HG02852 (cell line): ENCODE measurements at regions not wholly inside any gene's neighbourhood (a gene's known extent, or its start where the extent isn't known, plus 50 kb on each side); places are given as distances from the start of the nearest gene placed in this dataset.
"Not testable (repeated sequence)": the region's sequence is repeated elsewhere in the genome, so short reads cannot be mapped to it uniquely, and the experiment has no call there.

Experiments used
- ATAC-seq: cut with Tn5 transposase; IDR thresholded peaks from one replicate; pipeline ENCODE4 v1.9.1; 2021; ENCODE audit warnings: mild to moderate bottlenecking, moderate library complexity; ENCODE audit not compliant: unreplicated experiment

DNA sequence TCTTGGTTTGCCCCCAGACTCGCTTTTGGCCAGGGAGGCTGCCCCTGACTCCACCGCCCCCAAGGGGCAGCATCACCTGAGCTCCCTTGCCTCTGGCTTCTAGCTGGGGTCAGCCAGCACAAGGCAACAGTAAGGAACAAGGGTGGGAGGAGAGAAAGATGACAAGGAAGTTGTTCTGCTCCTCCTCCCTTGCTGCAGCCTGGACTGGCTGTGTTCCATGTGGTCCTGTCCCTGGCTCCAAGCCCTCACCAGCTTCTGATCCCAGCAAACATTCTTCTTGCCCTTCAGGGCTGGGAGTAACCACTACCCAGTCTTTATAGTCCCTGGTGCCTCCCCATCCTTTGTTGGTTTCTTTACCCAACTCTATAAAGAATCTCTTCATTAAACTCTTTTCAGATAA lies 100.3 kb upstream of the SPIN1 start:
- no peak for ATAC-seq

- no peak for ATAC-seq
These were observed 107.3 kb upstream of the SPIN1 start for GRCh38 chr9:88280816-88281382.

DNA sequence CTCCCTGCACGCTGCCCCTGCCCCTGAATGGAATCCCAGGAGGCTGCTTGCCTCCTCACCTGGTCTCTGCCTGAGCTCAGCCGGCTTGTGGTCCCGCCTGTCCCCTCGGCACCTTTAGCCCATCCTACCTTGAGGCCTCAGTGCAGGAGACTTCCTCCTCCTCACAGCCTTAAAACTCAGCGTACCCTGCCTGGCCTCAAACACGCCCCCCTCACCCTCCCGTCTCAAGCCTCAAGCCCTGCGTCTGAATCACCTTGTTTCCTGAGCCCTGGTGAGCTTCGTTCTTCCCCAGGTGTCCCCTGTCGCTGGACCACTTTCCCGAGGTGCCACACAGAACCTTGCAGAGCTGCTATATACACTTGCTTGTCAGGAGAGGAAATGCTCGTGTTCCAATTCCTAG lies 110.2 kb upstream of the SPIN1 start:
- ATAC-seq: no peak

- no peak for ATAC-seq
These were observed 114.2 kb upstream of the SPIN1 start for GRCh38 chr9:88274078-88274477.

DNA sequence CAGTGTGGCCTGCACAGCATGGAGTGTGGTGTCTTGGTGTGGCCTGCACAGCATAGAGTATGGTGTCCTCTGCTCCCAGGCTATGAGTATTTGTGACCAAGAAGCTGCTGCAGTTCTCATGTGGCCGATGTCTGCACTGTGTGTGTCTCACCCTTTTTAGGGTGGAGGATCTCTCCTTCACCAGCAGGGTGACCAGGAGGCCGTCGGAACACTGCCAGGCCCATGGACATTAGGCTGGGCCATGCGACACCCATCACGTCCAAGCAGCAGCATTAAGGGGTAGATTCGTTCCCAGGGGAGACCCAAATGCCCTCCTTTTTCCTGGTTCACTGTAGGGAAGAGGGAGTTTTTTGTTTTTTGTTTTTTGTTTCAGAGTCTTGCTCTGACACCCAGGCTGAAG lies 115.3 kb upstream of the SPIN1 start:
- no peak for ATAC-seq

DNA sequence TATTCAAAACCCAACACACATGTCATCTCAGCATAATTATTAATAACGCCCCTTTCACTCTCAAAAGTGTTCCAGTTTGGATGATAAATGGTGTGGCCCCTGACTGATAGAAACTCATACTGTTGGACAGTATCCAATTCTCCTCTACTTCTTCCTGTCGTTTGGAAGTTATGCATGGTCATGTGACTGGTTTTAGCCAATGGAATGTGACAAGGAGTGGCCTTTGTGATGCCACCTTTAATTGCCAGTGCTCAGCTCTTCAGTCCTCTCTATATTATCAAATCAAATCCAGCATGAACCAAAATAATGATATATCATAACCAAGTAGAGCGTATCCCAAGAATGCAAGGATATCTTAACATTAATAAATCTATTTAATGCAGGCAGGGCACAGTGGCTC lies 117.8 kb upstream of the SPIN1 start:
- no peak for ATAC-seq

DNA sequence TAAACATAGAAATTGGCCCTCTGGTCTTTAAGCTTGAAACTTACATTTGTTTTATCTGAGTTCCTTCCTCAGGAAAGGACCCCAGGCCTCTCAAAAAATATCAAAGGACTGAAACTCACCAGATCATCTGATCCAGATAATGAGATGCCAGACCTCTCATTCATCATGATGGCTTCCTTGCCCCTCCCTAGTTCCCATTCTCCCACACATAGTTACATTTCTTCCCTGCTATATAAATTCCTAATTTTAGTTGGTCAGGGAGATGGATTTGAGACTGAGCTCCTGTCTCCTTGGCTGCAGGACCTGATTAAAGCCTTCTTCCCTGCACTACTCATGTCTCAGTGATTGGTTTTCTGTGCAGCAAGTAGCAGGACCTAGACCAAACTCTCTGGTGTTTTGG lies 119.4 kb upstream of the SPIN1 start:
- ATAC-seq: no peak

GRCh38 chr9:88267283-88267682 lies 121.0 kb upstream of the SPIN1 start:
- ATAC-seq: no peak

DNA sequence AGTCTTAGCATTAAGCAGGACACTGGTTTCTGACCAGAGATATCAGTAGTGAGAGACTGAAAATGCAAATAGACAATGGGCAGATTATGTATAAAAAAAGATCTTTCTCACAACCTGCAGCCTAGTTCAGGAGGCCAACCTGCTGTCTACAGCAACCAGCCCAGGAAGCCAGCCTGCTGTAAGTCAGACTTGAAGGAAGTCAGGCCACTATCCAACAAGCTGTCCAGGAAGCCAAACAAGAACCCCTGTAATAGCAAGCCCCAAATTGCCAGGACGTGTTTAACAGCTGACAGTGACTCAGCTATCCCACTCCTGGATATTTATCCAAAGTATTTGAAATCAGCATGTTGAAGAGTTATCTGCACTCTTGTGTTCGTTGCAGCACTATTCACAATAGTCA lies 121.8 kb upstream of the SPIN1 start:
- no peak for ATAC-seq

GRCh38 chr9:88259001-88259400 lies 120.7 kb upstream of the SPATA31C2 start:
- no peak for ATAC-seq

DNA sequence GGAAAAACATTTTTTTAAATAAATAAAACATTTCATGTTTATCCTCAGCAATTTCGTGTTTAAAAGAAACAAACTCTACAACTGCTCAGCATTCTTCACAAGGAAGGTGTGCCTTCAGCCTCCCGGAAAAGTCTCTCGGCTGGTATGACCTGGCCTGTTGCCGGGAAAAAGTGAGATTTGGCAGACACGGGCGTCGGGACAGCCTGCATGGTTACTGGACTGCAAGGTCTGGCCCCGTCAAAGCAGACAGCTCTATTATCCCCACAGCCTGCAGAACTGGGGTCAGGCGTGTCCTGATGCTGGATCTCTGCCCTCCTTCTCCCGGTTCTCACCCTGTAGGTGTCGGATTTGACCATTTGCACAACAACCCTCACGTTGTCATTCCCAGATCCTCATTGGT lies 120.3 kb upstream of the SPATA31C2 start:
- no peak for ATAC-seq

DNA sequence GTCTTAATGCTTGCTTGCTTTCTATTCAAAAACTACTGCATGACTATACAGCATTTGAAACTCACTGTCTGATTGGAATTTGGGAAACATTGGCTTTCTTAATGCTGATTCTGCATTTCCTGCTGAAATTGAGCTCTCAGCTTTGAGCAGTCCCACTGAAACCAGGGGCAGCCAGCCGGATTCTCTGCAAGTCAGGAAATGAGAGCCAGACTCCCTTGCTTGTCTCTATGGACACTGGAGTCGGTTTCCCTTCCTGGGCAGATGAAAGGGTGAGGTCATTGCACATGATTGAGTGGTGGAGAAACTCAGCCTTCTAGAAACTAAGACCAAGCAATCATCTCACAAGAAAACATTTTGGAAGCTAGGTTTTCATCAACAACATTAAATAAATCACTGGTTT lies 119.7 kb upstream of the SPATA31C2 start:
- ATAC-seq: no peak

DNA sequence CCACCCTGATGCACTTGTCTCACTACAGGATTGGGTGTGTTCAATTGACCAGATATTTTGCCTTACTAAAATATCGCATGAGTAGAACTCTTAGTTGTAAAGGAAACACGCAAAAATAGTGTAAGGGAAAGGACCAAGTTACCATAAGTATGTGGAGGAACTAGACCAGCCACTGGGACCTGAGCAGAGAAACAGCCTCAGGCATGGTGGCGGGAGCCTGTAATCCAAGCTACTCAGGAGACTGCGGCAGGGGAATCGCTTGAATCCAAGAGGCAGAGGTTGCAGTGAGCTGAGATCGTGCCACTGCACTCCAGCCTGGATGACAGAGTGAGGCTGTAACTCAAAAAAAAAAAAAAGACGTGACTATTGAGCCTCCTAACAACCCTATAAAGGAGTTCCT lies 117.9 kb upstream of the SPATA31C2 start:
- ATAC-seq: no peak

GRCh38 chr9:88255806-88256205 lies 117.5 kb upstream of the SPATA31C2 start:
- not testable (repeated sequence) for ATAC-seq

DNA sequence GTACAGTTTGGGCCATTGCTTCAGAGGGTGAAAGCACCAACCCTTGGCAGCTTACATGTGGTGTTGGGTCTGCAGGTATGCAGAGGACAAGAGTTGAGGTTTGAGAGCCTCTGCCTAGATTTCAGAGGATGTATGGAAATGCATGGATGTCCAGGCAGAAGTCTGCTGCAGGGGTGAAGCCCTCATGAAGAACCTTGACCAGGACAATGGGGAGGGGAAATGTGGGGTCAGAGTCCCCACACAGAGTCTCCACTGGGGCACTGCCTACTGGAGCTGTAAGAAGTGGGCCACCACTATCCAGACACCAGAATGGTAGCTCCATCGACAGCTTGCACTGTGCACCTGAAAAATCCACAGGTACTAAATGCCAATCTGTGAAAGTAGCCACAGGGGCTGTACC lies 113.6 kb upstream of the SPATA31C2 start:
- no peak for ATAC-seq

DNA sequence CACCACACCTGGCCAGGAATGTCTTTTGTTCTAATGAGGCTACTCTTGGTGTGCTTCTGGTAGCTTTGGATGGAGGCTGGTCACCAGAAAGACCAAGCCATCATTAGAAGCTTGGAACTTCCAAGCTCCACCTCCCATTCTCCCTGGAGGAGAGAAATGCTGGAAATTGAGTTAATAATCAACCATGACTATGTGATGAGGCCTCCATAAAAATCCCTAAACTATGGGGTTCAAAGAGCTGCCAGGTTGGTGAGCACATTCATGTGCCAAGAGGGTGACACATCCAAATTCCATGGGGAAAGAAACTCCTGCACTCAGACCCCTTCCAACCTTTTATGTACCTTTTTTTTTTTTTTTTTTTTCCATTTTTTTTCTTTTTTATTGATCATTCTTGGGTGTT lies 105.5 kb upstream of the SPATA31C2 start:
- no peak for ATAC-seq

DNA sequence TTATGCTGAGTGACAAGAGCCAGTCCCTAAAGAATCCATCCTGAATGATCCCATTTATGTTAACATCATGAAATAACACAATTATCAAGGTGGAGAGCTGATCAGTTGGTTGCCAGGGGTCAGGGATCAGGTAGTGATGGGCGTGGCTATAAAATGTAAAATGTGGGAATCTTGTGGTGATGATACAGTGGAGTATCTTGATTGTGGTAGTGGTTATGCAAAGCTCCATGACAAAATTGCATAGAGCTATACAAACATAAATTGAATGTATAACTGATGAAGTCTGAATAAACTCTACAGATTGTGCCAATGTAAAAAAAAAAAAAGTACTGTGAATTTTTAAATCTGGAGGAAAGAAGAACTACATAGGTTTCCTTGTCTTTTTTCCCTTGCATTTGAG lies 104.6 kb upstream of the SPATA31C2 start:
- ATAC-seq: no peak

DNA sequence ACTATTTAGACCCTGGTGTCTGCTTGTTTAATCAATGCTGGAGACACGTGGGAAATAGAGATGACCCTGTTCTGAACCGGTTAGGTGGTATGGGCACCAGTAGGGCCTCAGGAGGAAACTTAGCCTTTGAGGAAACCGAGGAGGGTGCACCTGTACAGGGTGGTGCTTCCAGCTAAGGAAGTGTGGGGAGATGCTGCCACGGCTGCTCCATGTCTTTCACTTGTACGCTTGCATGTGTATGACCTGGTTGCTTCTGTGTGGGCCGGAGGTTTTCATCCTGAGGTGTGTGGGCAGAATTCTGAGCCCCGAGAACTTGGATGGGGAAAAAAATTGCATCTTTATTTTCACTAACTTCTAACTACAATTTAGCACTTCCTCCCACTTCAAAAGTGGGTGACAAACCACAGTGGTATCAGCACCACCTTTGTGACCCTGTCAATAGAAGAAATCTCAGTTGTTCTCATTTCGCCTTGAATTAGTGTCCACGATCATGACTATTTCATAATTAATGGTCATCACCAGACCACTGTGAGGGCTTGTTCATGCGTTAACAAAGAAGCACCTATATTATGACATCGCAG lies 99.8 kb upstream of the SPATA31C2 start:
- ATAC-seq: no peak

DNA sequence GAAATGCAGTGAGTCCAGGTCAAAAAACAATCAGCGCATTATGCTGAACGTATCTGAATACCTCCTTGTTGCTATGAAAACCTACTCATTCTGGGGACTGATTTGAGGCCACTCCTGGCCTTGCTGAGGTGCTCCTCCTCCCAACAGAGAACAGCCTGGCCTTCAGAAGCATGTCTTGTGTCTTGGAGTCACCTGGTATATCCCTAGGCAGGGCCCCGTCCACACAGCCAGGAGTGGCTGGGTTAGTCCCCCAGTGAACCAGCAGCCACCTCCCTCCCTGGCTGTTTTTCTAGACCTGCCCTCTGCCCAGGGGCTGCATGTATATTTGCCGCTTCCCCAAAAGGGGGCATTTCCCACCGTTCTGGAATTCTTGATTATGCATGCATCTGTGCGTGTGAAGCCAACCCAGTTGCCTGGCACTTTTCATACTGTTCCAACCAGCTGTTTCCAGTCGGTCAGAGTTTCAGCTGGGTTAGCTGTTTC lies 99.2 kb upstream of the SPATA31C2 start:
- ATAC-seq: no peak

- no peak for ATAC-seq
These were observed 98.5 kb upstream of the SPATA31C2 start for GRCh38 chr9:88236511-88237478.

- ATAC-seq: no peak
These were observed 97.3 kb upstream of the SPATA31C2 start for GRCh38 chr9:88235615-88236014.

DNA sequence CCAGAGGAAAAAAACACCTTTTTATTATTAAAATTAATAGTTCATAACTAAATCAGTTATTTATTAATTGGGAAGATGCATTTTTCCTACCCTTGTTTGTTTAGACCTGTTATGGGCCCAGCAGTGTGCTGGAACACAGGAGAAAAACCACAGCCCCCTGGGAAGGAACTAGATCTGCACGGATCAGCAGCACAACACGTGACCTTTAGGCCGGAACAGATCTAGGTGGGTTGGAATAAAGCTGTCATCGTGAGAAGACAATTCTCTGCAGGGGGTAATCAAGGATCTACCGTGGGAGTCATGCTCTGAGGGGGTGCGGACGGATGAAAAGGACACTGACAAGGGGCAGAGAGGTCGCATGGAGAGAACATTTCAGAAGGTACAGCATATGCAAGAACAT lies 95.8 kb upstream of the SPATA31C2 start:
- no peak for ATAC-seq
